Heart right ventricle (tissue), 16 donors: ENCODE measurements at regions not wholly inside any gene's neighbourhood (a gene's known extent, or its start where the extent isn't known, plus 50 kb on each side); places are given as distances from the start of the nearest gene placed in this dataset.

Experiments used
- ATAC-seq, 8 donors: fragments of 200-7000 bp; cut with Tn5 transposase; one replicate each; pipeline ENCODE4 v1.9.1; 2020; ENCODE audit warnings: mild to moderate bottlenecking in 8 of 8, moderate library complexity in 8 of 8, moderate number of reproducible peaks in 1 of 8
- DNase-seq, 2 donors: peaks; one replicate each; pipeline ENCODE4 v3.0.0-alpha.2; 2020
- H3K27ac ChIP-seq, 10 donors: fragments of 200-600 bp; sonication (generic) in 2 of 10; one replicate each; pipeline versions ENCODE4 v1.5.0 to v1.8.0; 2020 to 2022; ENCODE audit warnings: mild to moderate bottlenecking in 3 of 10
- H3K27me3 ChIP-seq, 7 donors: fragments of 200-600 bp; one replicate each; pipeline ENCODE4 v1.8.0; 2021 to 2022; ENCODE audit warnings: mild to moderate bottlenecking in 2 of 7
- H3K36me3 ChIP-seq, 9 donors: fragments of 200-600 bp; sonication (generic) in 1 of 9; one replicate each; pipeline versions ENCODE4 v1.5.0 to v1.8.0; 2020 to 2022; ENCODE audit warnings: mild to moderate bottlenecking in 2 of 9
- H3K4me1 ChIP-seq, 9 donors: fragments of 200-600 bp; sonication (generic) in 1 of 9; one replicate each; pipeline versions ENCODE4 v1.5.0 to v1.8.0; 2020 to 2022; ENCODE audit warnings: mild to moderate bottlenecking in 4 of 9
- H3K4me3 ChIP-seq, 10 donors: fragments of 200-600 bp; sonication (generic) in 2 of 10; one replicate each; pipeline versions ENCODE4 v1.5.0 to v1.8.0; 2020 to 2022; ENCODE audit warnings: mild to moderate bottlenecking in 7 of 10, moderate library complexity in 2 of 10
- H3K9me3 ChIP-seq, 11 donors: fragments of 200-600 bp in 10 of 11; sonication (generic) in 2 of 11; one replicate each; pipeline versions ENCODE4 v1.5.0 to v1.8.0; 2013 to 2022; ENCODE audit warnings: mild to moderate bottlenecking in 2 of 11, control low read depth in 1 of 11, moderate library complexity in 1 of 11
- WGBS, 2 donors: extraction: QIAGEN DNeasy Blood & Tissue Kit; methylation state at CpG; one replicate each; pipeline ENCODE4 v1.1.7; 2013; ENCODE audit warnings: inconsistent platforms in 1 of 2; 5-methylcytosine and 5-hydroxymethylcytosine counted together
- intact Hi-C, 10 donors: fragments of 100-400 bp; cut with DNase I; formaldehyde crosslinking; loops; one replicate each; pipeline versions ENCODE4 v1.11.1 to v1.14.2; 2022
- TF ChIP-seq, protein P1 (sequence below), 9 donors: fragments of 200-600 bp; sonication (generic) in 2 of 9; IDR thresholded peaks; one replicate each; pipeline versions ENCODE4 v1.5.0 to v1.8.0; 2021 to 2022; ENCODE audit warnings: antibody characterized with exemption in 9 of 9, mild to moderate bottlenecking in 5 of 9, moderate library complexity in 1 of 9
- donor health status: Arrhythmogenic right ventricular cardiomyopathy.
- donor health status: ischemic (EF 13 %, LVEDD 7.1; RV severe dilation, severe dysfunction).
- donor health status: healthy with polysubstance abuse.
- donor health status: DM: no; HTN: yes; CAD: no.
- donor health status: DM: no; HTN: no; CAD: no.
- donor health status: ischemic (EF 25% LVEDD 6.9; RV normal size, moderate dysfunction).
- donor health status: ischemic (EF 25% LVEDD 5.7; RV mildly dilated, moderate dysfunction).
- donor health status: healthy.
- donor health status: DM: yes; HTN: yes; CAD: no.
- donor health status: Ischemic cardiomyopathy.
- donor health status: ischemic (EF 35%, LVEDD 5.7; RV mildly dilated, moderate dysfunction).
- donor health status: nonischemic (EF 11% LVEDD 7.7; RV severe dilation, severe dysfunction).
- donor health status: DM: yes; HTN: yes; CAD: no.
- donor health status: PGD.
- donor health status: ischemic (EF 29% LVEDD 5.4; RV normal size, mild dysfunction).
- donor health status: nonischemic (EF 23%, LVEDD 6.1; RV moderate dilation, normal function).

GRCh38 chr10:62705789-62706188, 98.7 kb upstream of the ADO start:
- H3K4me3 ChIP-seq: no peak overlapping the region
- no peak overlapping the region for H3K27ac ChIP-seq
- ATAC-seq: no peak
- TF ChIP-seq, protein P1, sequence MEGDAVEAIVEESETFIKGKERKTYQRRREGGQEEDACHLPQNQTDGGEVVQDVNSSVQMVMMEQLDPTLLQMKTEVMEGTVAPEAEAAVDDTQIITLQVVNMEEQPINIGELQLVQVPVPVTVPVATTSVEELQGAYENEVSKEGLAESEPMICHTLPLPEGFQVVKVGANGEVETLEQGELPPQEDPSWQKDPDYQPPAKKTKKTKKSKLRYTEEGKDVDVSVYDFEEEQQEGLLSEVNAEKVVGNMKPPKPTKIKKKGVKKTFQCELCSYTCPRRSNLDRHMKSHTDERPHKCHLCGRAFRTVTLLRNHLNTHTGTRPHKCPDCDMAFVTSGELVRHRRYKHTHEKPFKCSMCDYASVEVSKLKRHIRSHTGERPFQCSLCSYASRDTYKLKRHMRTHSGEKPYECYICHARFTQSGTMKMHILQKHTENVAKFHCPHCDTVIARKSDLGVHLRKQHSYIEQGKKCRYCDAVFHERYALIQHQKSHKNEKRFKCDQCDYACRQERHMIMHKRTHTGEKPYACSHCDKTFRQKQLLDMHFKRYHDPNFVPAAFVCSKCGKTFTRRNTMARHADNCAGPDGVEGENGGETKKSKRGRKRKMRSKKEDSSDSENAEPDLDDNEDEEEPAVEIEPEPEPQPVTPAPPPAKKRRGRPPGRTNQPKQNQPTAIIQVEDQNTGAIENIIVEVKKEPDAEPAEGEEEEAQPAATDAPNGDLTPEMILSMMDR (IDR thresholded peaks at IDR 0.05): no peak
- intact Hi-C loops: no loop called here
- peaks cover 0 to 13% (median 0%) of the 10 kb centered on the region in 11 donors for H3K9me3 ChIP-seq
- H3K27me3 ChIP-seq: peaks cover 0 to 5% (median 0%) of the 10 kb centered on the region in 7 donors
- H3K4me1 ChIP-seq: peaks cover 0 to 26% (median 0%) of the 10 kb centered on the region in 9 donors
- no peak for DNase-seq
- WGBS, 2 donors: 90 to 98% methylated on average over 2 of the region's 2 CpGs
- no peaks in the 10 kb centered on the region for H3K36me3 ChIP-seq

DNA sequence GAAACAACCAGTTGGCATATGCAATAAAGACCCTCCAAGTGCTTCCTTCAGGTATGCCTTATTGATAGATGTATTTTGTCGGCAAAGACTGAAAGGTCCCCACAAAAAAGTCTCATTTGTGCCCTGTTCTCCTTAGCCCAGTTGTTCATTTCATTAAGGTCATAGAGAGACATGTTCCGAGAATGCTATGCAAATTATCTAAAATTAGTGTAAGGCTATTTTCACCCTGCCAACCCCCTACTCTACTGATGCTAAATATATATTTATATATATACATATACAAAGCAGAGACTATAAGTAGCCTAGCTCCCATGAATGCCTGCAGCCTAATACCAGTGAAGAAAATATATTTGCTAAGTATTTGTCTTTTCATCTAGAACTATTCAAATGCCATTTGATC, 96.7 kb upstream of the ADO start:
- DNase-seq (no peak), ATAC-seq (no peak)
- peaks cover 0 to 13% (median 0%) of the 10 kb centered on the region in 11 donors for H3K9me3 ChIP-seq
- intact Hi-C loops: no loop called here
- no peak overlapping the region for H3K27ac ChIP-seq
- no peak overlapping the region for H3K4me3 ChIP-seq
- no peaks in the 10 kb centered on the region for H3K27me3 ChIP-seq
- peaks cover 0 to 26% (median 0%) of the 10 kb centered on the region in 9 donors for H3K4me1 ChIP-seq
- H3K36me3 ChIP-seq: no peaks in the 10 kb centered on the region
- 86% methylated on average over 2 of the region's 2 CpGs for WGBS, 2 donors
- TF ChIP-seq, protein P1 (IDR thresholded peaks at IDR 0.05): no peak

DNA sequence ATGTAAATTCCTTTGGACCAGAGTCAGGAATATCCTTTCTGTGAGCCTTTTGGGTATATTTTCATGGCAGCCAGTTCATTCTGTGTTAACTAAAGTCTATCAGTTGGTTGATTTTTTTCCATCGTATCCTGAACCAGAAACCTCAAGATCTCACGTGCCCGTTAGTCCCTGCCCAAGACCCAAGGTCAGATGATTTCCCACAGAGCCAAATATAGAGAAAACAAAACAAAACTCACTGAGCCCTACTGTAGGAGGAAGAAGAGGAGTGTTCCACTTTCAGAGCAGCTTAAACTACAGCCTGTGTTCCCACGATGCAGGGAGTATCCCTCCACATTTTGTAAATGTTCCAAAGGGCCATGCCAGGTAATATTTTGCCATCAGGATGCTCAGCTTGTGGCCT, 96.0 kb upstream of the ADO start:
- TF ChIP-seq, protein P1 (IDR thresholded peaks at IDR 0.05): no peak
- H3K4me1 ChIP-seq: peaks cover 0 to 26% (median 0%) of the 10 kb centered on the region in 9 donors
- H3K4me3 ChIP-seq: no peak overlapping the region
- ATAC-seq (peak in 2 of 8 donors; percentile 19 to 57), DNase-seq (no peak)
- intact Hi-C loops: no loop called here
- H3K36me3 ChIP-seq: no peaks in the 10 kb centered on the region
- H3K27ac ChIP-seq: no peak overlapping the region
- no peaks in the 10 kb centered on the region for H3K27me3 ChIP-seq
- H3K9me3 ChIP-seq: peaks cover 0 to 8% (median 0%) of the 10 kb centered on the region in 11 donors
- 40 to 58% methylated on average over 4 of the region's 4 CpGs for whole genome bisulfite sequencing, 2 donors

GRCh38 chr10:62709200-62709599, 95.3 kb upstream of the ADO start:
- no peak overlapping the region for H3K27ac ChIP-seq
- DNase-seq (no peak), ATAC-seq (no peak)
- no peaks in the 10 kb centered on the region for H3K36me3 ChIP-seq
- WGBS, 2 donors: 79 to 80% methylated on average over 3 of the region's 3 CpGs
- intact Hi-C loops: no loop called here
- no peak overlapping the region for H3K4me3 ChIP-seq
- peaks cover 0 to 5% (median 0%) of the 10 kb centered on the region in 11 donors for H3K9me3 ChIP-seq
- TF ChIP-seq, protein P1 (IDR thresholded peaks at IDR 0.05): no peak
- H3K4me1 ChIP-seq: peaks cover 0 to 26% (median 0%) of the 10 kb centered on the region in 9 donors
- H3K27me3 ChIP-seq: no peaks in the 10 kb centered on the region
